ENCODE measurements at regions not wholly inside any gene's neighbourhood (a gene's known extent, or its start where the extent isn't known, plus 50 kb on each side); places are given as distances from the start of the nearest gene placed in this dataset.

GRCh38 chr20:2047456-2048092 lies 53.7 kb upstream of the PDYN start:
- CTCF ChIA-PET: no interaction called here
- Mint-ChIP-seq H3K4me1 (ENCODE audit: low read depth) (no peaks in the 10 kb centered on the region), H3K9me3 (no peaks in the 10 kb centered on the region), H3K27ac (no peak overlapping the region), H3K4me3 (no peak overlapping the region), H3K36me3 (ENCODE audit: low read depth) (no peaks in the 10 kb centered on the region), H3K27me3 (ENCODE audit: low read depth) (peaks cover 8% of the 10 kb centered on the region)
- DNase-seq: no peak
- intact Hi-C loops (cut with micrococcal nuclease): no loop called here

- Mint-ChIP-seq H3K4me1 (ENCODE audit: low read depth) (no peaks in the 10 kb centered on the region), H3K4me3 (no peak overlapping the region), H3K27ac (no peak overlapping the region), H3K9me3 (no peaks in the 10 kb centered on the region), H3K27me3 (ENCODE audit: low read depth) (no peaks in the 10 kb centered on the region), H3K36me3 (ENCODE audit: low read depth) (no peaks in the 10 kb centered on the region)
- DNase-seq: no peak
- CTCF ChIA-PET: interaction anchor here (0.7 to 1.7 kb wide), 3 partner anchors 80 to 558 kb away, joined by 3 to 4 read pairs (median 3); no protein-coding TSS in a partner anchor
- intact Hi-C loops (cut with micrococcal nuclease): no loop called here
Observed at GRCh38 chr20:2045101-2045500, 51.2 kb upstream of the PDYN start.
